ENCODE measurements at regions not wholly inside any gene's neighbourhood (a gene's known extent, or its start where the extent isn't known, plus 50 kb on each side); places are given as distances from the start of the nearest gene placed in this dataset.

GRCh38 chr3:6492306-6492705 lies 368.6 kb upstream of the GRM7 start:
- TF ChIP-seq CTCF (IDR thresholded peaks at IDR 0.05) (no peak), POLR2A (IDR thresholded peaks at IDR 0.05) (no peak), EP300 (IDR thresholded peaks at IDR 0.05) (no peak)
